ENCODE measurements at regions not wholly inside any gene's neighbourhood (a gene's known extent, or its start where the extent isn't known, plus 50 kb on each side); places are given as distances from the start of the nearest gene placed in this dataset.

DNA sequence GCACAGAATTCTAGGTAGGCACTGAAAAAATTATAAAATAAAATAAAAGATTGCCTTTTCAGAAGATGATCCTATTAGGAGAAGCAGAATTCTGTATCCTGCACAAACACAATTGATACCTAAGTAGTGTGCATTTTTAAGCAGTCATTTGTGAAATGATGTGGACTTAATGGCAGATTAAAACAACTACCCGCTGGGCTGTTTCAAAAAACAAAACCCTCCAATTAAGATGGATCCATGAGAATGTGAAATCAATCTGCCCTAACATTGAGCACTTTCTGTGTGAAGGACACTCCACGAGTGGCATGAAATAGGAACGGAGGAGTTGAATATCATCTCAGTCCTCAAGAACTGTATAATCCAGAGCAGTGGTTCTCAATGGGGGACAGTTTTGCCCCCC is 1012.8 kb upstream of the EEF2KMT start:
- DNase-seq: no peak

DNA sequence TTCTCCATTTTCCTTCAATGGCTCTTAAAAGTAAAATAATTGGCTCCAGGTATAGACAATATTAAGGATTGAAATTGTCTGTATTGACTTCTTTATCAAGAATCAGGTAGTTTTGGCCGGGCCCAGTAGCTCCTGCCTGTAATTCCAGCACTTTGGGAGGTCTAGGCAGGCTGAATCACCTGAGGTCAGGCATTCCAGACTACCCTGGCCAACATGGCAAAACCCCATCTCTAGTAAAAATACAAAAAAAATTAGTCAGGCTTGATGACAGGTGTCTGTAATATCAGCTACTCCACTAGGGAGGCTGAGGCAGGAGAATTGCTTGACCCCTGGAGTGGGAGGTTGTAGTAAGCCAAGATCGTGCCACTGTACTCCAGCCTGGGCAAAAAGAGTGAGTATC is 1008.5 kb upstream of the EEF2KMT start:
- DNase-seq: no peak

DNA sequence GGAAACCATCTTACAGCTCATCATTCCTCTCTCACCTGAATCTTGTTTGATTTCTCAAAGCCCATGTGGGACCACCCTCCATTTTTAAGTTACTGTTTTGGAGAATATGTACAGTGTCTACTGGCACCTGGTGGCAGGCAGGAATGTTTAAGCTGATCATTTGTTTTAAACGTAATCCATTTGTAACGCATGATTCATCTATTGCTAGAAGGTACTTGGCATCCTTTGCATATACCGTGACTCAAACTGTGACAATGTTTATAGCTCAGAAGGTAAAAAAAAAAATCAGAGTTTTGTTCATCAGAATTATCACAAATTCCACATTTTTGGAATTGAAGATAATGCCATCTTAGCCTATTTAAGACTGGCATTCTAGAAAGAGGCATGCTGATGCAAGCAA is 1007.5 kb upstream of the EEF2KMT start:
- DNase-seq: no peak

DNA sequence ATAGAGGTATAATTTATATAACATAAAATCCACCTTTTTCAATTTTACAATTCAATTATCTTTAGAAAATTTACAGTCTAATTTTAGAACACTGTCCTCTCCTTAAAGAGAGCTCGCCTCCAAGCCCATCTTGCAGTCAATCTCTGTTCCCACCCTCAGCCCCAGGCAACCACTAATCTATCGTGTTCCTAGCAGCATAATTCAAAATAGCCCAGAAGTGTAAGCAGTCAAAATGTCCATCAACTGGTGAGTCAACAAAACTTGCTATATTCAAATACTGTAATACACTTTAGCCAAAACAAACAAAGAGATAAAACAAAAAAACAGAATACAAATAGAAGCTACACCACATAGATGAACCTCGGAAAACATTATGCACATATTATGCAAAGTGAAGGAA is 1006.8 kb upstream of the EEF2KMT start:
- no peak for DNase-seq

DNA sequence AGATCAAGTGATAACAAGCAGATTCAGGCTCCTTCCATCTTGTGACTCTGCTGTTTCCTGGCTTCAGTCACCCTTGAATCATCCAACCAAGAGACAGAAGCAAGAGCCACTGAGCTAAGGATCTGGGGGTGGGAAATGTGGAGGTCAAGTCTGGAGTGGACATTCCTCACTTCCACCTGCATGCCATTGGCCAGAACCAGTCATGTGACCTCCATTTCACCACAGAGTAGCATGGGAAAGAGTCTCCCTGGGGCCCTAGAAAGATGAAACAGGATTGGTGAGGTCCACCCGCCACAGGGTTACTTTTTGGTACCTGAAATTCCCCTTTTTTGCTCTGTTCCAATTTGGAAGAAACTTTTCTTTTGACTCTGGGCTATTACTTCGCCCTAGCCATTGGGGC is 1006.0 kb upstream of the EEF2KMT start:
- DNase-seq: no peak

DNA sequence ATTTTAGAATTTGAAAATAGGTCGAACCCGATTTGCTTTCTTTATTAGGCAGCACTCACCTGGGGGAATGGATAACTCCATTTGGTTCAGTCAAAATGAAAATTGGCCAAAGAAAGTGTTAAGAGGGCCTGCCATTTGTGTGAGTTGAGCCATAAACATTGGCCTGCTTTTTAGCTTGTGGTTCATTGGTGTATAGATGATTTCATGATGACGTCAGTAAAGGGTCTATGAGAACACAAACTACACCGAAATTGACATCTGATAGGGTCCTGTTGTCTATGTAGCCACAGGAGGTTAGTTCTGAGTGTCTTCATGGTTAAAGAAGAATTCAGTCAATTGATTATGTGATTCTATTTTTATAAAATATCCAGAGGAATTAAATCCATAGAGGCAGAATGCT is 1001.5 kb upstream of the EEF2KMT start:
- DNase-seq: no peak

DNA sequence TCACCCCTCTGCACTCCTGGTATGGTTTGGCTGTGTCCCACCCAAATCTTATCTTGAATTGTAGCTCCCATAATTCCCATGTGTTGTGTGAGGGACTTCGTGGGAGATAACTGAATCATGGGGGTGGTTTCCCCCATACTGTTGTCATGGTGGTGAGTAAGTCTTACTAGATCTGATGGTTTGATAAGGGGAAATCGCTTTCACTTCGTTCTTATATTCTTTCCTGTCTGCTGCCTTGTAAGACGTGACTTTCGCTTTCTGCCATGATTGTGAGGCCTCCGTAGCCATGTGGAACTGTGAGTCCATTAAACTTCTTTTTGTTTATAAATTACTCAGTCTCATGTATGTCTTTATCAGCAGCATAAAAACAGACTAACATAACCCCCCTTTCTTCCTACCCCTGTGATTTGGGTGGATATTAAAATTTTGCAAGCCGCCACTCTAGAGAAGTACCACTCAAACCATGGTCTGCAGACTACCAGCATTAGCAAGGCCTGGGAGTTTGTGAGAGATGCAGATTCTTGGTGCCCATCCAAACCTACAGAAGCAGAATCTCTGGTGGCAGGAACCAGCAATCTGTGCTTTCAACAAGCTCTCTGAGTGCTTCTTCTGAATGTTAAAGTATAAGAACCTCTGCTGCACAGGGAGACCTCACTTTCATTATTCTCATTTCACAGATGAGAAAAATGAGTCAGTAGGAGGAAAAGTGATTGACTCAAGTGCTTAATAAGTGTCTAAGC is 999.5 kb upstream of the EEF2KMT start:
- DNase-seq: no peak

DNA sequence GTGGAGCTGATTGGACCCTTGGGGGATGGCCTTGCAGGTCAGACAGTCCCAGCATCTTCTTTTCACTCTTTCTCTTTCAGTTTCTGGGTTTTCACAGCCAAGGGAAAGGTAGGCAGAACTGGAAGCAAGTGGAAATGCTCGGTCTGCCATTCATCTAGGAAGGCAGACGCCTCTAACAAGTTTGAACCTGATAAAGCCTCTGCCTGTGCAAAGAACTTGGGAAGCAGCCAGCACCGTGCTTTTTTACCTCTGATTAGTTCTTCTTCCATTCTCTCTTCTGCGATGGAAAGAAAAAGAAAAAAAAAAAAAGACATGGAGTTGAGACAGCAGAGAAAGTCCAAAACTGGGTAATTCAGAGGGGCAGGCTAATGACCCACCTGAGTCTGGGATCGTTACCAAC is 997.8 kb upstream of the EEF2KMT start:
- DNase-seq: no peak

DNA sequence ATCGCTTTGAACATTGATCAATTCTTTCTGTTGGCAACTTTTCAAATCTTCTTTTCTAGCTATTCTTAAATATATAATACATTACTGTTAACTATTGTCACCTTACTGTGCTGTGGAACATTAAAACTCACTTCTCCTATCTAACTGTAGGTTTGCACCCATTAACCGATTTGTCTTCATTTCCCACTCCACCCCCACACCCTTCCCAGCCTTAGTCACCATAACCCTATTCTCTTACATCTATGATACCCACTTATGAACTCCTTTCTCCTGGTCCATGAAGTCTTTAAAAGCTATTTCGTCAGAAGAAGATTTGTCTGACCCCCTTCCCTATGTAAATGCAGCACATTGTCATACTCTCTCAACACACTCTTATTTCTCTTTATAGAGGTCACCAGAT is 993.4 kb upstream of the EEF2KMT start:
- DNase-seq: no peak

DNA sequence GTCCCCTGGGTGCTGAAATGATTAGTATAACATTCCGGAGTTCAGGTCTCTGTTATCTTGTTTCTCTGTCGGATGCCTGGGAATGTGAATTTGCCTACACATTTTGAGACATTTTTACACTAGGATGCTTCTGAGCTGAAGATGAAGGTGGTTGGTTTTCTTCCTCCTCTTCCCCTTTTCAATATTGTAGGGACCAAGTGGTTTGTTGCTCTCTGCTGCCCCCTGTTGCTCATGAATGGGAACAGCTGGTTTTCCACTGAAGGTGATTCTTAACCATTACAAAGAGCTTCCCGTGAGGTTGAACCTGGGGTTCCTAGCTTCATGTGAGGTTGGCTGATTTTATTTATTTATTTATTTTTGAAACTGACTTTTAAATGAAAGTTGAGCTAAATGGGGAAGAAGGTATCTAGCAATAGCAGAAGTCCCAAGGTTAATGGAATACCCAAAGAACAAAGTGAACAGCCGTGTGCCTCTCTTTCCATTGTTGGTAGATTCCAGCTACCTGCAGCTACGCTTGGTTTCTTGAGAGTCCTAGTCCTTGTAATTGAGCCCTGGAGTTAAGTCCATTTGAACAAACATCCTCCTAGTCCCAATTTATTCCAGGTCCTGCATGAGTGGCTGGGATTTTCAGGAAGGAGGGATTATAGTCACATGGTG is 983.9 kb upstream of the EEF2KMT start:
- DNase-seq: no peak

DNA sequence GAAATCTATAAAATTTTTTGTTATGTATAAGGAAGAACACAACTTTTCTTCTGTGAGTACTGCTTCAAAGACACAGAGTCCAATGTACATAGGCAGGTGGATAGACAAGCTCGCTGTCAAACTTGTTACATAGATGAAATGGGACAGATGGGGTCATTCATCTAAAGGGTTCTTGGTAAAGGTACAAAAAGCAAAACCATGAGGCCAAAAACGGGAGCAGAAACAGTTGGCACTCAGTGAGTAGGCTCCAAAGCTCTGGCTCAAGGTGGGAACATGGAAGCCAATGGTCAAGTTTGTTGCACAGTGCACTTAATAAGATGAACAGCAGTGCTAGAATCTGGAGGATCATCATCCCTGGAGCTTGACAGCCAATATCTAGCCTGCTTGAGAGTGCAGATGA is 979.0 kb upstream of the EEF2KMT start:
- no peak for DNase-seq

DNA sequence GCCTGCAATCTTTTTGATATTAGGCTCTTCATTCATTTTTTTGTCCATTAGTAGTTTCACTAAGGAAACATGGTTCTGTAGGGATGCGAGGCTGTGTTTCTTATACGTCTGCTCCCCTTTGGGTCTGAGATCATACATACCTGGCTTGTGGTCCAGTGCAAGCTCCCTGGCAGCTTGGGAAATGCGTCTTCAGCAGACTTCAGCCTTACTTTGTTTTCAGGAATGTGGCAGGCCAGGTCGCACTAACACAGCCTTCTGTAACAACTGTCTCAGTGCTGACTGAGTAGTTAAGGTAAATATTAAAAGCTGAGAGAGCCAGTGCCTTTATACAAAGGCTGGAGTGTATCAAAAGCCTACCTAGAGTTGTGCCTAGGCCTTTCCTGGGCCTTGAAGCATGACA is 970.5 kb upstream of the EEF2KMT start:
- DNase-seq: no peak

DNA sequence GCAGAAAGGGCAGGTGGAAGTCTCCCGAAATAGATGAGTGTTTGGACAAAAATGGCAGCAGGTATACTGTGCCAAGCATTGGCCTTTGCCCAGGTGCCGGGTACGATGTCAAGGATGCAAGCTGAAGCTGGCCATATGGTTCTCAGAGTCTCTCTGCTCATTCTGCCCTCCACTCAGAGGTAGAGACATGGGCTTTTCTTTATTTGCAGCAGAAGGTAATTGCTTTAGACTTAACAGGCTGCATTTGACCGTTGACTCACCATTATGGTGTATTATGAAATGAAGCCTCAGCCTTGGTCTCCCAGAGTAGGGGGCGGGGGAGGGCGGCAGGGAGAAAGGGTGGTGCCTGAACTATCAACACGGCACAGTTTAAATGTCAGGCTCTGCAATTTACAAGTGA is 969.1 kb upstream of the EEF2KMT start:
- no peak for DNase-seq

DNA sequence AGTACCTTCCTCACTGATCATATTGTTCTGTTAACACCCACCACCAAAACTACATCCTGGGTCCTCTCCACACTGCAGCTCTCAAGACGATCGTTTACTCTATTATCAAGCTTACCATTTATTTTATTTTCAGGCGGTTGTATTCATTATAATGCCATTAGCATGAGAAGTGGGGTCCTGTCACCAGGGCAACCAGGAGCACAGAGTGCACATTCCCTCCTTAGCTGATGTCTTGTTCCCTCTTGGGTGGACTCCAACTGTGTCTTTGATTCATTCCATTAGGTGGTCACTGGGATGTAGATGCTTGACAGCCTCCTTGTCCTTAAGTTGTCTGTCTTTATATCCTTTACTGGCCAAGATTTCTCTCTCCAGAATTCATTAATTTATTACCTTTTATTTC is 965.9 kb upstream of the EEF2KMT start:
- no peak for DNase-seq

DNA sequence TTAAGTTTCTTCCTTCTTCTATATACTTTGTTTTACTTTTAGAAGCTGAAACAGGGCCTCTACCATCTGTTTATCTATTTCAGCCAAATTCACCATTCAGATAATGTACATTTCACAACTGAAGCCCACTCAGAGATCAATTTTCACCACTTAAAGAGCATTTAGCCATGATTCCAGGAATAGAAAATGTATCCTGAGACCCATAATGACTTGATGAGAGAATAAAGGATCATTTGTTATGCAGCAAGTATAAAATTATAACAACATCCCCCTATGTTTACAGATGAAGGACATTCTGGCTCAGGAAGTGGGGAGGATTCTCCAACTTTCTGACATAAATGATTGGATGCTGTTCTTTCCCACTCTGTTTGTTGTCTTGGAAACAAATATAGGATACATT is 962.1 kb upstream of the EEF2KMT start:
- DNase-seq: no peak

DNA sequence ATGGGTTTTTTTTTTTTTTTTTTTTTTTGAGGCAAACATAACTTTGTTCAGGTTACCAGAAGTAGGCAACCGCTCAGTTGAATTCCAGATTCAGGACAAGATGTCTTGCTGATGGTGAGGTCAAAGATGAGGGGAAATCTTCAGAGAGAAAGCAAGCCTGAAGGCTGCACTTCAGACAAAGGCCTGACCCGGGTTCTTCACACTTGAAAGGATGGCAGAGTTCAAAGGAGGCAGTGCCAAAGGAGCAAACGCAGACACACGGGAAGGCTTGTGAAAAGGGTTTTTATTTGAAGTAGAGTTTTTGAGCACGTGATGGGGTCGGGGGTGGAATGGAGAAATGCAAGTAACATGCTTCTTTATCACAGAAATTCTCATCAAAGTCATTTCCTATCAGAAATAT is 960.2 kb upstream of the EEF2KMT start:
- no peak for DNase-seq

DNA sequence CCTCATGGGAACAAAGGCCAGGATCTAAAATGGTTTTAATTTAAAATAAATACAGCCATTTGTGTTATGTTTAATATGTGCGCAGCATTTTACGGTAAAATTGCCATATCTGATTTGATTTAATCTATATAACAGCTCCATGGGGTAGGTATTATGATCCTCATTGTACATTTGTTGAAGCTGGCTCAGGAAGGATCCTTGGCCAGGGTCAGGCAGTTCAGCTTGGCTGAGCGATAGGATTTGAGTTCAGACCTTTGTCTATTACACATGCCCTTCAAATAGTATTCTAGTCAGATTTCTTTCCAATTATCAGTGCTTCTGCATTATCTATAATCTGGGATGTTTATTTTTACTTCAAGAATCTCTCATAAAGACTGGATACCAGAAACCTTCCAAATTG is 950.4 kb upstream of the EEF2KMT start:
- no peak for DNase-seq

DNA sequence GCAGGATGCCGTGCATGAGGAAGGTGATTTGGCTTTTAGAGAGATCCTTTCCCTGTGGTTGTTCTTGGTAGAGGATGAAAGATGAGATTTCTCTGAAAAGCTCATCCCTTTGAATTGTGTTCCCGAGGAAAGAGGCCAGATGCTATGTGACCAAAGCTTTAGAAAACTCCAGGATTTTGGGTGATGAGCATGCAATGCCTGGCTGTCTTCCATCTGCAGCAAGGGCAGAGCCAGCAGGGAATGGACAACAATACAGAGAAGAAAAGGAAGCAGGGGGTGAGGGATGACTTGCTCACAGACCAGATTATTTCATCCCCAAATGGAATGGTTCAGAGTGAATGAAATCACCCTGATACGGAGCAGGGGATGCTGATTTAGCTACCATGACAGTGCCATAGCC is 949.7 kb upstream of the EEF2KMT start:
- no peak for DNase-seq

DNA sequence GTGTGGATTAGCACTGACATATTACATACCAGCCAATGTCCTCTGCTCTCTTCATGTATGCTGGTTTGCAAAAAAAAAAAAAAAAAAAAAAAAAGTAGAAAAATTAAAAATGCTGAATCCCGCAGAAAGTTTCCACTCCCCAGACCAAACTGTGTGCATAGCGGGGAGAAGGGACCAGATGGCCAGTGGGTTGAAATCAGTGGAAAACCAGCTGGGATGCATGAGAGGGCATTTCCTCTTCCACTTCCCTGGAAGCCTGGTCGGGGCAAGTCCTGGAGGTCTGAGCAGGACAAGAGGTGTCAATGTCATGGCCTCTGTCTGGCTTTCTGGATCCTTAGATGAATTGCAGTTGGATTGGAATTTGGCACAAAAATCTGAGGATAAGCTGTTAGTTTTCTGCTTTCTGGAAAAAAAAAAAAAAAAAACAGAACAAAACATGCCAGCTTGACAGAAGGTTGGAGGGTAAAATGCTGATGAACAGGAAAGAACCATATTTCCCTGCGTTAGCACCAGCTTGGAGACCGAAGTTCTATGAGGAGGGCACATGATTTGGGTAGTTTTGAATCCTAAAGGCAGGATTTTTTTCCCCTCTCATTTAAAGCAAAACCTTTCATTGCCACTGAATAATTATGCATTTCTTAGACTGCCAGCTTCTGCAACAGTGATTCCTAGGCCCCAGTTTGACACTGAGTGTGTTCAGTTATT is 941.5 kb upstream of the EEF2KMT start:
- DNase-seq: no peak

DNA sequence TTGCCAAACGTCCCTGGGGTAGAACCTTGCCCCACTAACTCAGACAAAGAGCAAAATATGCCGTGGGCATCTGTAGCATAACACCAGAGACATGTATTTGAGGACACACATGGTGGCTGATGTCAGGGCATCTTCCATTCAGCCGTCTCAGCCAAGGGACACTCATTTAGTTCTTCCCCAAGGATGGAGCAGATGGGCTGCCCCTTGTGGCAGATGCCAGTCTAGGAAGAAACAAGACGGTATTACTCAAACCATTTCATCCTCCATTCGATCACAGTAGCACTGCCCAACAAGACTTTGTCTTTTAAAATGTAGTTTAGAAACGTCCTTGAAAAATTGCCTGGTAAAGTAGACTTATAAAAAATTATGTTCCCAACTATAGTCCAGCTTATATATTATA is 937.6 kb upstream of the EEF2KMT start:
- no peak for DNase-seq

DNA sequence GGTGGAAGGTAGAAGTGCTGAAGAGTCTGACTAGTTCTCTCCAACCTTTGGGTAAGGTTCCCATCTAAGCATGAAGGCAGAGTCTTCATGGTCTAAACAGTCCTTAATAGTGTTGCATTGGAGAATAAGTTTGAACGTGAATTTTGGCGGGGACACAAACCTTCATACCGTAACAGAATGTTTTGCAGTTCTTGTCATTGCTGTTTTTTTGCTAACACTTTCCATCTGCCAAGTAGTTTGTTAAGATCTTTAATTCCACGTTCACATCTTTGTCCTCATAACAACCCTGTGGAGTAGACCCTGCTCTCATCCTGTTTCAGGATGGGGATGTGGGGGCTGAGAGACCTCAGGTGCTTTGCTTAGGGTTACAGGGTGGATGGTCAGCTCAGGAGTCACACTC is 936.9 kb upstream of the EEF2KMT start:
- no peak for DNase-seq

DNA sequence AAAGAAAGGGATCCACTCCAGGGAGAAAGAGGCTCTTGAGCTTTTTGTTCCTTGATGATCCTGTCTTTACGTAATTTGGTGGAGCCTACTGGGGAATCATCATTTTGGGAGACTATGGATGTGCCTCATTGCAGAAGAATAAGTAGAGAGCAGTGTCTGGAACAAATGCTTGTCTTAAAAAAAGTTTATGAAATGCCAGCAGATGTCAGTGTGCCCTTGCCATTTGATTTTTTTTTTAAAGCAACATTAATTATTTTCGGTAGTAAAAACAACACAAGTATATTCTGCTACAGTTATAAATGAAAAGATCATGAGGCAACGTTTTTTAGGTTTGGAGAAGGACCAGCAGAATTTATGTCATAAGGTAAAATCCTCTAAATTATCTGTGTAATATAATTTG is 934.8 kb upstream of the EEF2KMT start:
- no peak for DNase-seq

DNA sequence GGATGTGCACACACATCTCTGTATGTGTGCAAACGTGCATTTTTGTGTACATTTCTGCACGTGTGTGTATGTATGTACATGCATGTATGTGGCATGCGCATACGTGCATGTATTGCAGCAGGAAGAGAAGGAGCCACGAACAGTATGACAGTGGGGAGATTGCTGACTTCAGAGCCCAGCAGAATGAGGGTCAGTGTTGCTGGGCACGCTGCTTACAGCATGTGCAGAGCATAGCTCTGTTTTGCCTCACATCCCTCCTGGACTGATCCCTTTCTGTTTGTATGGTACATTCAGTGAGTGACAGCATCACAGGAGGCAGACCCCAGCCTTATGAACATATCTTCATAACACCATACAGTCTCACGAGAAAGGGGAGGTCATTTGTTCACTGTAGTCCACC is 934.0 kb upstream of the EEF2KMT start:
- DNase-seq: no peak

DNA sequence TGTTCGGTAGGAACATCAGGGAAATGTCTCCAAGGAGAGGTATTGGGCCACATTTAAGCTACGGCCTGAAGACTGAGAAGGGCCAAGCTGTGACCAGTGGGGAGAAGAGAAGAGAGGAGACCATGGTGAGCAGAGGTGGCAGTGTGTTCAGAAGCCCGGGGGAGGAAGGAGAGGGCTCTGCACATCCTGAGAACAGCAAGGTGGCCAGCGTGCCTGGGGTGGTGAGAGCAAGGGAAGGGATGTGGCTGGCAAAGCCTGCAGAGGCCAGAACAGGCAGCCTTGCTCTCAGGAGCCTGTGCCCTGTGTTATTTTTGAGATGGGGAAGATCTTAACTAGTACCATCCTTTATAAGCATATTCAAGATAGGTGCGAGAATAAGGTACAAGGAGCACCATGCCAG is 933.5 kb upstream of the EEF2KMT start:
- no peak for DNase-seq

DNA sequence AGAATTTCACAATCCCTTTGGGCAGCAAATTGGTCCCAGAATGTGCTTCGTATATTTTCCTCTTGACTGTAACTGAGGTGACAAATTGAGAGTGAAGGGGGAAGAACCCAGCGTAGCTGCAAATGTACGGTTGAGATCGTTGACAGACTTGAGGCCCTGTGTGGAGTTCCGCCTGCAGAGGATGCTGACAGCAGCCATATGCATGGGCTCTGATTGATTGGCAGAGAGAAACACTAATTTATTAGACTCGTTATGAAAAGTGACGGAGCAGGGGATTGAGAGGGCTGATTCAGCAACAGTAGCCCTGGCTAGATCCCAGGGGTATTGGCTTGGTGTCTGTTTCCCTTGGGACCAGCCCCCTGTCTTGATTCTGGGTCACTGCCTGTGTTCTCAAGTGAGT is 930.1 kb upstream of the EEF2KMT start:
- no peak for DNase-seq

Data from NCI-H187 treated with DMSO at 0.1 percent for 48 hours (cell line).